Activated T-cell treated with anti-CD3 and anti-CD28 coated beads, Interleukin-2, amount 50 U/mL, for 72 hours (primary cell): ENCODE measurements at regions not wholly inside any gene's neighbourhood (a gene's known extent, or its start where the extent isn't known, plus 50 kb on each side); places are given as distances from the start of the nearest gene placed in this dataset.

ENCODE experiments used
- ATAC-seq, 2 donors: fragments of 150-1000 bp; cut with Tn5 transposase; replicated peaks in 1 of 2; 2 replicates each; pipeline ENCODE4 v1.10.0; 2021; ENCODE audit warnings: moderate library complexity in 2 of 2, mild to moderate bottlenecking in 1 of 2
- DNase-seq, 2 donors: peaks; one replicate each; pipeline ENCODE4 v3.0.0; 2021 to 2022; ENCODE audit warnings: mixed read lengths in 1 of 2
- H3K27ac Mint-ChIP-seq: one replicate; pipeline ENCODE4 v1.8.0; 2022; ENCODE audit warnings: mild to moderate bottlenecking, moderate library complexity, mixed read lengths
- H3K27me3 Mint-ChIP-seq: one replicate; pipeline ENCODE4 v1.8.0; 2022; ENCODE audit warnings: low read depth, mixed read lengths
- H3K36me3 Mint-ChIP-seq, 2 donors: one replicate each; pipeline ENCODE4 v1.8.0; 2022; ENCODE audit warnings: mixed read lengths in 2 of 2, mild to moderate bottlenecking in 1 of 2; ENCODE audit not compliant: insufficient read depth in 2 of 2
- H3K4me1 Mint-ChIP-seq: one replicate; pipeline ENCODE4 v1.8.0; 2022; ENCODE audit warnings: low read depth, mixed read lengths
- H3K4me3 Mint-ChIP-seq, 2 donors: one replicate each; pipeline ENCODE4 v1.8.0; 2022; ENCODE audit warnings: mild to moderate bottlenecking in 2 of 2, mixed read lengths in 2 of 2, moderate library complexity in 2 of 2
- H3K9me3 Mint-ChIP-seq, 2 donors: one replicate each; pipeline ENCODE4 v1.8.0; 2022; ENCODE audit warnings: mixed read lengths in 2 of 2

- no peak for ATAC-seq
- Mint-ChIP-seq H3K4me1 (no peaks in the 10 kb centered on the region), H3K36me3 (no peaks in the 10 kb centered on the region), H3K4me3 (no peak overlapping the region), H3K27me3 (no peaks in the 10 kb centered on the region), H3K9me3 (peaks cover 0 to 3% of the 10 kb centered on the region in 2 donors), H3K27ac (no peak overlapping the region)
- DNase-seq = no peak
Measured at GRCh38 chr20:39359981-39360620, 398.0 kb downstream of the DHX35 start.

DNA sequence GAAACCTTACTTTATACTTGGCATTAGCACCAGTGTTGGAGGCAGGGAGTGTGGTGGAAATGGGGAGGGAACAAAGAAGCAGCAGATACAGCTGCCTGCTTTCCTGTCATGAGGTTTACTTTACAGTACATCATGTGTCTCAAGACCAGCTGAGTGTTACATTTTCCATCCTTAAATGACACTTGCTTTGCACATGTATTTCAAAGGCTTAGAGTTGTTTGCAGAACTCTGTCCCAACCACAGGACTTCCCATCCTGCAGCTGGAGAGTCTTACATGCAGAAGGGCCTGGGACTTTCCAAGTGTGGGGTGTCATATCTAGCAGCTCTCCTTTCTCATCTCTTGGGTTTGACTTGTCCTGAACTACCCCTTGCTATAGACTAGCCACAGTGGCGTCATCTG, 395.9 kb downstream of the DHX35 start:
- H3K27ac Mint-ChIP-seq = no peak overlapping the region
- no peak overlapping the region for H3K4me3 Mint-ChIP-seq
- H3K27me3 Mint-ChIP-seq = no peaks in the 10 kb centered on the region
- H3K9me3 Mint-ChIP-seq = no peaks in the 10 kb centered on the region
- no peak for DNase-seq
- H3K36me3 Mint-ChIP-seq = no peaks in the 10 kb centered on the region
- ATAC-seq = no peak
- no peaks in the 10 kb centered on the region for H3K4me1 Mint-ChIP-seq

DNA sequence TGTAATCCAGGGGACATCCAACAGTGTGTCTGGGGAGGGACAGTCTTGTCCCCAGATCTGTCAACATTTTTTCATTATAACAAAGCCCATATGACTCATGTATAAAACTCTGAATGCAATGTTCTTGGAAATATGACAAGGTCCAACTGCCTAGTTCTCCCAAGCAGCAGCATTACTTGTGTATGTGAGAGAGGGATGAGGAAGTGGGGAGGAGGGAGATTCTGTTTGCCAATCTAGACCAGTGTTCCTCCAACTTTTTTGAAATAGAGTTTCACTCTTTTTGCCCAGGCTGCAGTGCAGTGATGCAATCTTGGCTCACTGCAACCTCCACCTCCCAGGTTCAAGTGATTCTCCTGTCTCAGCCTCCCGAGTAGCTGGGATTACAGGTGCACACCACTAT, 394.8 kb downstream of the DHX35 start:
- no peaks in the 10 kb centered on the region for H3K36me3 Mint-ChIP-seq
- no peak overlapping the region for H3K4me3 Mint-ChIP-seq
- H3K27ac Mint-ChIP-seq = no peak overlapping the region
- ATAC-seq = no peak
- H3K27me3 Mint-ChIP-seq = no peaks in the 10 kb centered on the region
- H3K4me1 Mint-ChIP-seq = no peaks in the 10 kb centered on the region
- no peaks in the 10 kb centered on the region for H3K9me3 Mint-ChIP-seq
- no peak for DNase-seq

DNA sequence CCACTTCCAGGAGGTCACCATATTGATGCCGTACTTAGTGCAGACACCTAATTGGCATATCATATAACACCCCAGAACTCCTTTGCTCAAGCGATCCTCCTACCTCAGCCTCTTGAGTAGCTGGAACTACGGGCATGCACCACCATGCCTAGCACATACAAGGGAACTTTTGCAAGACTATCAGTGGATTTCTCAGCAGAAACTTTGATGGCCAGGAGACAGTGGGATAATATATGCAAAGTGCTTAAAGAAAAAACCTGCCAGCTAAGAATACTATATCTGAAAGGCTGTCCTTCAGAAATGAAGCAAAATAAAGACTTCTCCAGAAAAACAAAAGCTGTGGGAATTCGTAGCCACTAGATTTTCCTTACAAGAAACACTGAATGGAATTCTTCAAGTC, 387.1 kb downstream of the DHX35 start:
- Mint-ChIP-seq H3K27me3 (no peaks in the 10 kb centered on the region), H3K9me3 (peaks cover 6 to 12% of the 10 kb centered on the region in 2 donors), H3K36me3 (peaks cover 3 to 5% of the 10 kb centered on the region in 2 donors), H3K27ac (no peak overlapping the region), H3K4me3 (no peak overlapping the region), H3K4me1 (no peaks in the 10 kb centered on the region)
- no peak for ATAC-seq
- DNase-seq = no peak

DNA sequence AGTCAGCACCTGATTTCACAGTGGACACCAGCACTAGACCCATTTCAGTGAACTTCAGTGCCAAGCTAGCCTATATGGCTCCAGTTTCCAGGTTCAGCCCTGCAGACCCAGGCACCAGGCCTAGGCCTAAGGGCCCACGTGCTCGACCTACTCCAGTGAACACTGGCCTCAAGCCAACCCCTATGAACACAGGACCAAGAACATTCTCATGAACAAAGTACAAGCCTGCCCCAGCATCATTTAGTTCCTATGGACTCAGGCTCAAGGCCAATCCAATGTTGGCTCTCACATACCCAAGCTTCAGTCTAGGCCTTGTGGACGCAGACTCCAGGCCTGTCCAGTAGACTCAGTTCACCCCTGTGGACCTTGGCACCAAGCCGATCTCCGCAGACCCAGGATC, 385.5 kb downstream of the DHX35 start:
- Mint-ChIP-seq H3K27ac (no peak overlapping the region), H3K27me3 (no peaks in the 10 kb centered on the region), H3K4me3 (no peak overlapping the region), H3K9me3 (peaks cover 6 to 12% of the 10 kb centered on the region in 2 donors), H3K4me1 (no peaks in the 10 kb centered on the region), H3K36me3 (peaks cover 3 to 5% of the 10 kb centered on the region in 2 donors)
- ATAC-seq = no peak
- no peak for DNase-seq

- no peak overlapping the region for H3K27ac Mint-ChIP-seq
- H3K36me3 Mint-ChIP-seq = no peaks in the 10 kb centered on the region
- H3K27me3 Mint-ChIP-seq = no peaks in the 10 kb centered on the region
- ATAC-seq (no peak), DNase-seq (no peak)
- no peak overlapping the region for H3K4me3 Mint-ChIP-seq
- no peaks in the 10 kb centered on the region for H3K4me1 Mint-ChIP-seq
- H3K9me3 Mint-ChIP-seq = peaks cover 2 to 3% of the 10 kb centered on the region in 2 donors
Measured at GRCh38 chr20:39342463-39342862, 380.3 kb downstream of the DHX35 start.

GRCh38 chr20:39338469-39339376, 376.6 kb downstream of the DHX35 start:
- Mint-ChIP-seq H3K36me3 (no peaks in the 10 kb centered on the region), H3K27ac (no peak overlapping the region), H3K4me3 (no peak overlapping the region), H3K27me3 (no peaks in the 10 kb centered on the region), H3K4me1 (no peaks in the 10 kb centered on the region), H3K9me3 (no peaks in the 10 kb centered on the region)
- no peak for DNase-seq
- ATAC-seq = no peak

- no peak overlapping the region for H3K27ac Mint-ChIP-seq
- H3K36me3 Mint-ChIP-seq = no peaks in the 10 kb centered on the region
- H3K4me3 Mint-ChIP-seq = no peak overlapping the region
- ATAC-seq (no peak), DNase-seq (no peak)
- no peaks in the 10 kb centered on the region for H3K27me3 Mint-ChIP-seq
- H3K4me1 Mint-ChIP-seq = no peaks in the 10 kb centered on the region
- H3K9me3 Mint-ChIP-seq = no peaks in the 10 kb centered on the region
Measured at GRCh38 chr20:39333211-39333610, 371.1 kb downstream of the DHX35 start.

GRCh38 chr20:39328347-39328746, 366.2 kb downstream of the DHX35 start:
- H3K27me3 Mint-ChIP-seq = no peaks in the 10 kb centered on the region
- no peak overlapping the region for H3K27ac Mint-ChIP-seq
- no peak for DNase-seq
- H3K4me1 Mint-ChIP-seq = no peaks in the 10 kb centered on the region
- ATAC-seq = no peak
- no peaks in the 10 kb centered on the region for H3K36me3 Mint-ChIP-seq
- H3K9me3 Mint-ChIP-seq = no peaks in the 10 kb centered on the region
- no peak overlapping the region for H3K4me3 Mint-ChIP-seq

DNA sequence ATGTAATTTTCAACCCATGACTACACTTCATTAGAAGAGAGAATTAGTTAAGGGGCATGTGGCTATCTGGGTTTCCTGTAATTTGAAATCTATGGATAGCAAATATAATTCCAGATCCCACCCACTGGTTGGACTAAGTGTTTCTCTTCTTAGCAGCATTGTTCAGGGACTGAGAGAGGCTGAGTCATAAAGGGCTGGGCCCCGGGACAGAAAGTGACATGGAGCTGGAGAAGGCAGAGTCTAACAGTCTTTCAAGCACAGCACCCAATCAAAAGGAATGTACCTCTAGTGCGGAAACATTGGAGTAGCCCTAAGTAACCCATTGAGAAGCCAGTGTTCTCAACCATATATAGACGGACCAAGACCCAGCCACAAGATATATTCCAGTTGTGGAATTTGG, 363.9 kb downstream of the DHX35 start:
- Mint-ChIP-seq H3K36me3 (no peaks in the 10 kb centered on the region), H3K9me3 (no peaks in the 10 kb centered on the region), H3K4me3 (no peak overlapping the region), H3K27me3 (no peaks in the 10 kb centered on the region), H3K27ac (no peak overlapping the region), H3K4me1 (no peaks in the 10 kb centered on the region)
- ATAC-seq (no peak), DNase-seq (no peak)

DNA sequence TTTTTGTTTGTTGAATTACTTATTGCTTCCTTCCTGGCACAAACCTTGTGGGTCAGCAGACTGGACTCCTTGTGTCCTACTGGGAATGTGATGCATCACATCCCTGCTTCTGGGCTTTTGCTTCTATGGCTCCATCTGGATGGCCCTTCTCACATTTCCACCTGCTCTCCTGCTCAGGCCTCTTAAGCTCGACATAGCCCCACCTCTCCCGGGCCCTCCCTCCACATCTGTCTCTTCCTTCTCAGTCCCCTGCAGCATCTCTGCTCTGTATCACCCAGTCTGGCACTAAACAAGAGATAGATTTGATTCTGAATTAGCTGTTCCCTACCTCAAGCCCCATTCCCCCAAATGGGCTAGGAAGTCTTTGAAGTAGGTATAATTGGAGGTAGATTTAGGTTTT, 356.8 kb downstream of the DHX35 start:
- no peak for ATAC-seq
- no peak overlapping the region for H3K27ac Mint-ChIP-seq

GRCh38 chr20:39312676-39313075, 350.5 kb downstream of the DHX35 start:
- Mint-ChIP-seq H3K27me3 (no peaks in the 10 kb centered on the region), H3K4me3 (no peak overlapping the region), H3K27ac (no peak overlapping the region), H3K4me1 (no peaks in the 10 kb centered on the region), H3K9me3 (peaks cover 0 to 4% of the 10 kb centered on the region in 2 donors), H3K36me3 (no peaks in the 10 kb centered on the region)
- ATAC-seq (no peak), DNase-seq (no peak)

More for the DNA sequence above, 356.8 kb downstream of the DHX35 start:
- no peaks in the 10 kb centered on the region for H3K9me3 Mint-ChIP-seq
- no peaks in the 10 kb centered on the region for H3K36me3 Mint-ChIP-seq
- no peaks in the 10 kb centered on the region for H3K4me1 Mint-ChIP-seq
- H3K4me3 Mint-ChIP-seq = no peak overlapping the region
- no peaks in the 10 kb centered on the region for H3K27me3 Mint-ChIP-seq
- no peak for DNase-seq

DNA sequence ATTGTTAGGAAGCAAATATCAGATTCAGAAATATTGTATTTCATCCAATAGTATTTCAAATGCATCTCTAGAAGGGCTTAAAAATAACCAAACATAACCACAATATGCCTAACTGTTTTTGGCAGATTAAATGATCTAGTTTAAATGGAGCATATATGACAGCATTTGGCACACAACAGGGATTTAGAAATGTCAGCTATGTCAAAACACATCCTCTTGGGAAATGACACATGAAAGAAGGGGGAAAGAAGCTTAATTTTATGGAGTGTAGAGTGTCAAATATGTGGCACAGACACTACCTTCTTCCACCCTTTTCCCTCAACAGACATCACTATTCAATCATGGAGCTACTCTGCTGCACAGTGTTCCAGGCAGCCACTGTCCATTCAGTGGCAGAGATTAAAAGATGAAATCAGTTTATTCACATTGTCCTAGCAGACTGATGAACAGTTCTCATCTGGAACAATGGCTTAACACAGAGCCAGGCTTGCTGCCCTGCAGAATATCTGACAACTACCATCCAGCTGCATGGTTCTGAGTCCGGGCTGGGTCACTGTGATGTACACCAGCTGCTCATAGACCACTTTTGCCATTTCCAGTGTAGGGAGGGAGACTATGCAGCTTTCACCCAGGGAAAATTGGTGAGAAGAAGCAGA, 349.8 kb downstream of the DHX35 start:
- Mint-ChIP-seq H3K27ac (no peak overlapping the region), H3K36me3 (no peaks in the 10 kb centered on the region), H3K4me1 (no peaks in the 10 kb centered on the region), H3K27me3 (no peaks in the 10 kb centered on the region), H3K4me3 (no peak overlapping the region), H3K9me3 (peaks cover 0 to 4% of the 10 kb centered on the region in 2 donors)
- DNase-seq (no peak), ATAC-seq (no peak)
